NT2/D1 (cell line): ENCODE measurements at regions not wholly inside any gene's neighbourhood (a gene's known extent, or its start where the extent isn't known, plus 50 kb on each side); places are given as distances from the start of the nearest gene placed in this dataset.

Source experiments
- YY1 ChIP-seq: IDR thresholded peaks from 2 replicates; pipeline ENCODE4 v1.6.1; 2011; ENCODE audit not compliant: insufficient read length, insufficient read depth
- ZNF274 ChIP-seq: IDR thresholded peaks from 2 replicates; pipeline ENCODE4 v1.6.1; 2011; ENCODE audit warnings: mild to moderate bottlenecking, low read depth, low read length

GRCh38 chr13:82224806-82225205, 1657.5 kb downstream of the SLITRK1 start:
- TF ChIP-seq ZNF274 (no peak), YY1 (no peak)
